ENCODE measurements at regions not wholly inside any gene's neighbourhood (a gene's known extent, or its start where the extent isn't known, plus 50 kb on each side); places are given as distances from the start of the nearest gene placed in this dataset.

DNA sequence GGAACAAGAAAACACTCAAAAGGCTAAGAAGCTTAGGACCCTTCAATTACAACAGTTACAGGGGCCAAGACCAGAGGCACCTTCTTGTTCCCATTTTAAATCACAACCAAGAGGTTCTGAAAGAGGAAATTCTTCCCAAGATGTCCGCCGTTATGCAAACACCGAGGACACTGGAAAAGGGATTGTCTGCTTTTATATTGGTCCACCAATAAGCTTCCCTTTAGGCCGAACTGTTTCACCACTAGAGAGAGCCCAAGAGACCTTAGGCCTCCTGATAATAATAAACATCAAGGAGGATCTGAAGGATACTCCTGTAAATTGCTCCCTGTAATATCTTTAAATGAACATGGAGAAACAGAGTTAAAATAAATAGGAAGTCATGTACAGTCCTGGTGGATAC, 92.6 kb upstream of the NLRP2B start:
- DNase-seq (ENCODE audit: low spot score in 2 of 2), result no peak
- Histone ChIP-seq H3K36me3 (no peaks in the 10 kb centered on the region), H3K27me3 (no peaks in the 10 kb centered on the region), H3K4me1 (no peaks in the 10 kb centered on the region), H3K4me3 (no peak overlapping the region), H3K9me3 (no peaks in the 10 kb centered on the region), H3K27ac (no peak overlapping the region)
- TF ChIP-seq, protein P1, sequence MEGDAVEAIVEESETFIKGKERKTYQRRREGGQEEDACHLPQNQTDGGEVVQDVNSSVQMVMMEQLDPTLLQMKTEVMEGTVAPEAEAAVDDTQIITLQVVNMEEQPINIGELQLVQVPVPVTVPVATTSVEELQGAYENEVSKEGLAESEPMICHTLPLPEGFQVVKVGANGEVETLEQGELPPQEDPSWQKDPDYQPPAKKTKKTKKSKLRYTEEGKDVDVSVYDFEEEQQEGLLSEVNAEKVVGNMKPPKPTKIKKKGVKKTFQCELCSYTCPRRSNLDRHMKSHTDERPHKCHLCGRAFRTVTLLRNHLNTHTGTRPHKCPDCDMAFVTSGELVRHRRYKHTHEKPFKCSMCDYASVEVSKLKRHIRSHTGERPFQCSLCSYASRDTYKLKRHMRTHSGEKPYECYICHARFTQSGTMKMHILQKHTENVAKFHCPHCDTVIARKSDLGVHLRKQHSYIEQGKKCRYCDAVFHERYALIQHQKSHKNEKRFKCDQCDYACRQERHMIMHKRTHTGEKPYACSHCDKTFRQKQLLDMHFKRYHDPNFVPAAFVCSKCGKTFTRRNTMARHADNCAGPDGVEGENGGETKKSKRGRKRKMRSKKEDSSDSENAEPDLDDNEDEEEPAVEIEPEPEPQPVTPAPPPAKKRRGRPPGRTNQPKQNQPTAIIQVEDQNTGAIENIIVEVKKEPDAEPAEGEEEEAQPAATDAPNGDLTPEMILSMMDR (IDR thresholded peaks at IDR 0.05), result no peak
- intact Hi-C loops (cut with DNase I; ENCODE audit: low total_unique reads), result no loop called here

DNA sequence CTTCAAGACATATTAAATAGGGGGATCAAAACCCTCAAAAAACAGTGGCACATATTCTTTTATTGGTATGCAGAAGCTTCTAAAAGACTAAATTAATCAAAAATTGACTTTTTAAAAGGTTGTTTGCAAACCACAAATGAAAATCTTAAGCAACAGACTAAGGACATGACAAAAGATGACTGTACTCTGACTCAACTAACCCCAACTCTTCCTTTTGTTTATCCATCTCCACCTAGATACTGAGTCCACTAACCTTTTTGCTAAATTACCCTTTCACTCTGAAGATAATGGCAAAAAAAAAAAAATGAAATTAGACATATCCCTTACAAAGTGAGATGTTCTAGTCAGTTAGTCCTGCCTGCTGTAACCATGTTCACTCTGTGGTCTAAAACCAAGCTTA, 91.6 kb upstream of the NLRP2B start:
- intact Hi-C loops (cut with DNase I; ENCODE audit: low total_unique reads), result no loop called here
- no peak for TF ChIP-seq POLR2AphosphoS5 (IDR thresholded peaks at IDR 0.05)
- TF ChIP-seq, protein P1 (IDR thresholded peaks at IDR 0.05), result no peak
- TF ChIP-seq POLR2A (IDR thresholded peaks at IDR 0.05), result no peak
- H3K9me3 ChIP-seq, result no peaks in the 10 kb centered on the region
- H3K36me3 ChIP-seq, result no peaks in the 10 kb centered on the region
- H3K27ac ChIP-seq, result no peak overlapping the region
- DNase-seq (ENCODE audit: low spot score in 2 of 2), result no peak
- no peak overlapping the region for H3K4me3 ChIP-seq
- H3K27me3 ChIP-seq, result no peaks in the 10 kb centered on the region
- H3K4me1 ChIP-seq, result no peaks in the 10 kb centered on the region

DNA sequence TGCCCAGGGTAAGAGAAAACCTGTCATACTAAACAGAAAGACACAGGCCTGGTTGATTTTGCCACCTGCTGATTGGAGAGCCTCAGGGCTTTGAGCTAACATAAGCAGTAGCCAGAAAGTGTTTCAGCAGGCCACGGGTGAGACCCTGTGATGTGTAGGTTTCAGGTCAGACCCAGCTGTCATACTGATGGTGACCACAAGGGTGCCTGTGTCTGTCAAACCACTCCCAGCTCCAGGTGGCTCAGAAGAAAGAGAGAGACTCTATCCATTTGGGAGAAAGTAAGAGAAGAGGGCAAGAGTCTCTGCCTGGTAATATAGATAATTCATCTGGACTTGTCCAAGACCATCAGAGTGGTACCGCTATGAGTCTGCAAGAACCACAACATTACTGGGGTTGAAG, 72.8 kb upstream of the NLRP2B start:
- Histone ChIP-seq H3K36me3 (no peaks in the 10 kb centered on the region), H3K27ac (no peak overlapping the region), H3K4me1 (no peaks in the 10 kb centered on the region), H3K9me3 (peaks cover 4 to 32% of the 10 kb centered on the region in 2 donors), H3K4me3 (no peak overlapping the region), H3K27me3 (peaks cover 0 to 3% of the 10 kb centered on the region in 2 donors)
- no peak for DNase-seq (ENCODE audit: low spot score in 2 of 2)
- TF ChIP-seq POLR2AphosphoS5 (IDR thresholded peaks at IDR 0.05), result no peak
- TF ChIP-seq, protein P1 (IDR thresholded peaks at IDR 0.05), result no peak
- no peak for TF ChIP-seq POLR2A (IDR thresholded peaks at IDR 0.05)
- intact Hi-C loops (cut with DNase I; ENCODE audit: low total_unique reads), result no loop called here

DNA sequence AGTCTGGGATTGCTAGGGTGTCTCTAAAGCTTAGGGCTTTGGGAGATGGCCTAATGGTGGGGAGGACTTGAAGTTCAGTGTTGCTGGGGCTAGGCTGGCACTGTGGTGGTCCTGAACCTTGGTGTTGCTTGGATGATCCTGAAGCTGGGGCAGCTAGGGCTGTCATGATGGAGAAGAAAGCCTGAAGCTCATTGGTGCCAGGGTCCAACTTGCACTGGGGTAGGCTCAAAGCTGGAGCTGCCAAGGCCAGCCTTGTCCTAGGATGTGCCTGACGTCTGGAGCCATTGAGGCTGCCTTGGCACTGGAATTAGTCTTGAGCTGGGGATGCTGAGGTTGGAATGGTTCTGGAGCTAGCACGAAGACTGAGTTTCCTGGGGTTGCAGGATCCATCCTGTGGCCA, 61.0 kb upstream of the NLRP2B start:
- no peaks in the 10 kb centered on the region for H3K36me3 ChIP-seq
- TF ChIP-seq POLR2AphosphoS5 (IDR thresholded peaks at IDR 0.05) (no peak), POLR2A (IDR thresholded peaks at IDR 0.05) (no peak)
- no peaks in the 10 kb centered on the region for H3K4me1 ChIP-seq
- peaks cover 0 to 31% of the 10 kb centered on the region in 2 donors for H3K27me3 ChIP-seq
- no peak overlapping the region for H3K27ac ChIP-seq
- no peak overlapping the region for H3K4me3 ChIP-seq
- intact Hi-C loops (cut with DNase I; ENCODE audit: low total_unique reads), result no loop called here
- H3K9me3 ChIP-seq, result no peaks in the 10 kb centered on the region
- no peak for DNase-seq (ENCODE audit: low spot score in 2 of 2)

DNA sequence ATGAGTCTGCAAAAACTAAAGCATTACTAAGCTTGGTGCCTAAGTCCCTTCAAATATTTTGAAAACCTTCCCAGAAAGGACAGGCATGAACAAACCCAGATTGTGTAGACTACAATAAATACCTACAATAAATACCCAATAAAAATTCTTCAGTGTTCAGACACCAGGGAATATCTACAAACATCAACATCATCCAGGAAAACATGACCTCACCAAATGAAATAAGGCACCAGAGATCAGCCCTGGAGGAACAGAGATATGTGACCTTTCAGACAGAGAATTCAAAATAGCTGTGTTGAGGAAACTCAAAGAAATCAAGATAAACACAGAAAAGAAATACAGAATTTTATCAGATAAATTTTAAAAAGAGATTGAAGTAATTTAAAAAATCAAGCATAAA, 57.8 kb upstream of the NLRP2B start:
- Histone ChIP-seq H3K4me1 (no peaks in the 10 kb centered on the region), H3K9me3 (no peaks in the 10 kb centered on the region), H3K4me3 (no peak overlapping the region), H3K27me3 (peaks cover 0 to 17% of the 10 kb centered on the region in 2 donors), H3K27ac (no peak overlapping the region), H3K36me3 (no peaks in the 10 kb centered on the region)
- intact Hi-C loops (cut with DNase I; ENCODE audit: low total_unique reads), result no loop called here
- TF ChIP-seq POLR2AphosphoS5 (IDR thresholded peaks at IDR 0.05) (no peak), POLR2A (IDR thresholded peaks at IDR 0.05) (no peak)
- TF ChIP-seq, protein P1 (IDR thresholded peaks at IDR 0.05), result no peak
- DNase-seq (ENCODE audit: low spot score in 2 of 2), result no peak
